HG03469 (cell line): ENCODE measurements at regions not wholly inside any gene's neighbourhood (a gene's known extent, or its start where the extent isn't known, plus 50 kb on each side); places are given as distances from the start of the nearest gene placed in this dataset.

ENCODE experiments used
- ATAC-seq: cut with Tn5 transposase; IDR thresholded peaks from one replicate; pipeline ENCODE4 v1.9.1; 2021; ENCODE audit warnings: mild to moderate bottlenecking, moderate library complexity, moderate number of reproducible peaks; ENCODE audit not compliant: unreplicated experiment

- no peak for ATAC-seq
Measured at GRCh38 chr14:53330441-53330840, 177.3 kb upstream of the DDHD1 start.

GRCh38 chr14:53328841-53329240 is 175.7 kb upstream of the DDHD1 start:
- ATAC-seq = no peak

- ATAC-seq = no peak
Measured at GRCh38 chr14:53327716-53328115, 174.6 kb upstream of the DDHD1 start.

DNA sequence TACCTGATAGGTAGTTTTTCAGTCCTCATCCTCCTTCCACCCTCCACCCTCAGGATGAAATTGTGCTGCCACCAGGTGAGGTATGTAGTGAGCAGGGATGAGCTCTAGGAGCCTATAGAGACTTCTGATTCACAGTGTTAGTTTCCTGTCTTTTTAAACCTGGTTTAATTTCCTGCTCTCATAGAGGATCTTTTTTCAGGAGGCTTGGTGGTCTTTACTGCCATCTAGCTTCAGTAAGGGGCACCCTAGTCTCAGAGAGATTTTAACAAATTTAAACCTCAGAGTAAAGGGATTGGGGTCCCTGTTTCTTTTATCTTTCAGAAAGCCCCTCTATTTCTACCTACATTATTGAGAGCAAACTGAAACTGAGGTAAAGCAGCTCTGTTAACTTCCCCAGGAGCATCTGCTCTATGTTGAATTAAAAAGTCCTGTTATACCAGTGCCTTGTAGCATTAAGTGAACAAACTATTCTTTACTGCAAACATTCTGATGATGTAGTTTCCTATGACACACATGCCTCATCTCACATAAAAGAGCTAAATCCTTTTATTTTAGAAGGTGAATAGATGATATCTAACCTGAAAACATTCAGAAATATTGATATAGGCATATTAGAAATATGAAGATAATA is 172.2 kb upstream of the DDHD1 start:
- ATAC-seq = no peak

GRCh38 chr14:53316504-53316903 is 163.4 kb upstream of the DDHD1 start:
- ATAC-seq = no peak

- peak; percentile 97 for ATAC-seq
Measured at GRCh38 chr14:53310412-53310811, 157.3 kb upstream of the DDHD1 start.

- no peak for ATAC-seq
Measured at GRCh38 chr14:53306911-53307310, 153.8 kb upstream of the DDHD1 start.

GRCh38 chr14:53306267-53306721 is 153.2 kb upstream of the DDHD1 start:
- ATAC-seq = no peak

DNA sequence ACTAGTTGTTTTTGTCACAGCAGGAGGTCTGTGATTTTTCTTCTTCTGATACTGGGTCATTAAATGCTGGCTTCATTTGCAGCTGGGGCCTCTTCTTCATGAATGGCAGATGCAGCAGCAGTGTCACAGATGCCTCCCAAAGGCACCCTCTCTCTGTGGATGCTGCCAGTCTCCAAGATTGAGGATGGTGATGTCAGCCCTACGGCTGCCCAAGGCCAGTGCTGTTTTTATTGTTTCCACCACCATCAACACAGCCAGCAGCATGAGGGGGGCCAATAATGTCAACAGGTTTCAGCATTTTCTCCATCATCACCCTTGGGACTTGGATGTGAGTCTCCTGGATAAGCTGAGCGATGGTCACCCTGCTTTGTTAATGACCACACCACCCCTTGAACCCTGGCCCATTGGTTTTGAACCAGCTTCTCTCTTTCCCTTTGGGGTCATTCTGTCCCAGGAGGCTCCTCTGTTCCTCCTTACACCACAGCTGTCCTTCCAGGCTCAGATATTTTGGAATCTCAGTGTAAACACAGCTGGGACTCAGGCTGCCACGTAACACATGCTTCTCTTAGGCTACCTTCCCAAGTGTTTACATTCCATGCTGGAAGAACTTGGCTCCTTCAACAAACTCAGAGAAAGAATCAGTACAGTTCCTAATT is 151.7 kb upstream of the DDHD1 start:
- no peak for ATAC-seq

- ATAC-seq = no peak
Measured at GRCh38 chr14:53295985-53296582, 143.0 kb upstream of the DDHD1 start.

DNA sequence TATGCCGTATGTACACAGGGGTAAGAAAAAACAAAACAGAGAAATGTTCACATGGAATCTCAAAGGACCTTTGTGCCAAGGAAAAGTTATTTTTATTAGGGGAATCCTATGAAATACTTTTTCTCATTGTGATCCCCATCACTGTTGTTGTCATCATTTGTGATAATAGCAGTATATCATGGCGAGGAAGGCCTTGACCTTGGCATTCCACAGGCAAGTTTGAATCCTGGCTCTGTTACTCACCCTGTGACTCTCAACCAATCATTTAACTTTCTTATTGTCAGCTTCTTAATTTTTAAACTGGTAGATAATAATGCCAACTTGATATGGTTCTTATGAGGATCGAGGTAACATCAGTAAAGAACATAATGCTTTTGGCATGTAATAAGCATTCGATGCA is 142.2 kb upstream of the DDHD1 start:
- ATAC-seq = no peak

- no peak for ATAC-seq
Measured at GRCh38 chr14:53286301-53286700, 133.2 kb upstream of the DDHD1 start.

- ATAC-seq = no peak
Measured at GRCh38 chr14:53285821-53286220, 132.7 kb upstream of the DDHD1 start.

- ATAC-seq = no peak
Measured at GRCh38 chr14:53285064-53285463, 131.9 kb upstream of the DDHD1 start.

- ATAC-seq = no peak
Measured at GRCh38 chr14:53278602-53279506, 125.7 kb upstream of the DDHD1 start.

DNA sequence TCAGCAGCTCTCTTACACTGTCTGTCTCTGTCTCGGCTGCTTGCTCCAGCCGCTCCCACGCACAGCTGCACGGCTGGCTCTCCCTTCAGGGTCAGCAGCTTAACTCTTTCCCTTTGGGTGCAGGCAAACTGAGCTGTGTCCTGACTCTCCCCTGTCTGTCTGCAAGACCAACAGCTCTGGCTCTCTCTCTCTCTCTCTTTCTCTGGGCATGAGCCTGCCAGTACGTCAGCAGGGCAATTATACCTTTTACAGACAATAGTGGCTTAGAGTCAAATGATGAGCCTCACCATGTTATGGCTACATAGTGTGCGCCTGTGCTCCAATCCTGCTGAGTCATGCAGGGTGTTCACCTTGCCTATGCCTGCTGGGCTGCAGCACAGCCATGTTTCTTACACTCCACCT is 120.5 kb upstream of the DDHD1 start:
- ATAC-seq = no peak

DNA sequence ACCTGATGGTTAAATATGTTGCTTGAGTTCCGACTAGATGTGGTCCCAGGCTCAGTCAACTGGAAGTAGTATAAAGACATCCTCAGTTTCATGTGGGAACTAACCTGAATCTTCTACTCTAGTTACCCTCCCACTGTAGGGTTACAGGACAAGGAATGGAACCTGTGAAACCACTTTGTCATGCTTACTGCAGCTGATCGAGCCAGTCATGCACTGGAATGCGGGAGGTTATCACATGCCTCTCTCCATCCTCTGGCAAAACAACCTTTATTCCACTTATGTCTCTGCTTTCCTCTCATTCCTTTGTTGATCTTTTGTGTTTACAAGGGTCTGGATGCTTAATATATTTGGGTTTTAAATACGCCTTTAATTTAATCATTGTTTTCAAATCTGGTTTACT is 111.9 kb upstream of the DDHD1 start:
- ATAC-seq = no peak

- ATAC-seq = no peak
Measured at GRCh38 chr14:53260928-53261327, 107.8 kb upstream of the DDHD1 start.

GRCh38 chr14:53260286-53260685 is 107.2 kb upstream of the DDHD1 start:
- no peak for ATAC-seq

- ATAC-seq = no peak
Measured at GRCh38 chr14:53252141-53252540, 99.0 kb upstream of the DDHD1 start.

DNA sequence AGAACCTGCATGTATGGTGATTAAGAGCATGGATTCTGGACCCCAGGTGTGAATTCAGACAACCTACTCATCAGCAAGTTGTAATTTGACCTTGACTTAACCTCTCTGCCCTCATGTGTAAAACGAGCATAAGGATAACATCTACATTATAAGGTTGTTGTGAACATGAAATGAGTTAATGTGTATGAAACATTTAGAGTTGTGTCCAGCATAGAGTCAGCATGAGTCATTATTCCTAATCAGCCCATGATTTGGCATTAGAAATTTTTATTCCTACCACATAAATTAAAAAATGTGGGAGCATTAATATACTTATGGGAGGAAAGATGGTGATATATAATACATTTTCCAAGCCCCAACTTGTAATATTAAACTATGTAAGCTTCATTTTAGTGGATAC is 95.9 kb upstream of the DDHD1 start:
- ATAC-seq = no peak
